Kidney epithelial cell (primary cell): ENCODE measurements at regions not wholly inside any gene's neighbourhood (a gene's known extent, or its start where the extent isn't known, plus 50 kb on each side); places are given as distances from the start of the nearest gene placed in this dataset.
A peak's percentile ranks its signal among the peaks of the same experiment; 100 is the strongest.

Experiments used
- DNase-seq: peaks from one replicate; pipeline ENCODE4 v3.0.0-alpha.2; 2010; ENCODE audit warnings: low read depth
- H3K27me3 ChIP-seq: 2 replicates; pipeline ENCODE4 v1.6.0; 2011; ENCODE audit warnings: low read length; ENCODE audit not compliant: control insufficient read depth, insufficient read depth
- H3K36me3 ChIP-seq: 2 replicates; pipeline ENCODE4 v1.5.1; 2011; ENCODE audit warnings: low read length; ENCODE audit not compliant: control insufficient read depth, insufficient read depth
- H3K4me3 ChIP-seq: 2 replicates; pipeline ENCODE4 v1.5.1; 2011; ENCODE audit warnings: low read depth, mild to moderate bottlenecking, control low read depth, low read length
- TF ChIP-seq, protein P1 (sequence below): IDR thresholded peaks from 2 replicates; pipeline ENCODE4 v1.5.1; 2011; ENCODE audit warnings: mild to moderate bottlenecking, moderate library complexity, low read length, control low read depth, inconsistent platforms; ENCODE audit not compliant: insufficient read depth, poor library complexity, severe bottlenecking

GRCh38 chr4:63717384-63717783 lies 691.9 kb downstream of the TECRL start:
- peak; percentile 5 for DNase-seq
- no peaks in the 10 kb centered on the region for H3K27me3 ChIP-seq
- H3K4me3 ChIP-seq, result no peak overlapping the region
- TF ChIP-seq, protein P1, sequence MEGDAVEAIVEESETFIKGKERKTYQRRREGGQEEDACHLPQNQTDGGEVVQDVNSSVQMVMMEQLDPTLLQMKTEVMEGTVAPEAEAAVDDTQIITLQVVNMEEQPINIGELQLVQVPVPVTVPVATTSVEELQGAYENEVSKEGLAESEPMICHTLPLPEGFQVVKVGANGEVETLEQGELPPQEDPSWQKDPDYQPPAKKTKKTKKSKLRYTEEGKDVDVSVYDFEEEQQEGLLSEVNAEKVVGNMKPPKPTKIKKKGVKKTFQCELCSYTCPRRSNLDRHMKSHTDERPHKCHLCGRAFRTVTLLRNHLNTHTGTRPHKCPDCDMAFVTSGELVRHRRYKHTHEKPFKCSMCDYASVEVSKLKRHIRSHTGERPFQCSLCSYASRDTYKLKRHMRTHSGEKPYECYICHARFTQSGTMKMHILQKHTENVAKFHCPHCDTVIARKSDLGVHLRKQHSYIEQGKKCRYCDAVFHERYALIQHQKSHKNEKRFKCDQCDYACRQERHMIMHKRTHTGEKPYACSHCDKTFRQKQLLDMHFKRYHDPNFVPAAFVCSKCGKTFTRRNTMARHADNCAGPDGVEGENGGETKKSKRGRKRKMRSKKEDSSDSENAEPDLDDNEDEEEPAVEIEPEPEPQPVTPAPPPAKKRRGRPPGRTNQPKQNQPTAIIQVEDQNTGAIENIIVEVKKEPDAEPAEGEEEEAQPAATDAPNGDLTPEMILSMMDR, result peak; percentile 46
- H3K36me3 ChIP-seq, result no peaks in the 10 kb centered on the region

- no peaks in the 10 kb centered on the region for H3K27me3 ChIP-seq
- no peak overlapping the region for H3K4me3 ChIP-seq
- TF ChIP-seq, protein P1, result no peak
- no peaks in the 10 kb centered on the region for H3K36me3 ChIP-seq
- no peak for DNase-seq
Observed at GRCh38 chr4:63708661-63709060, 700.6 kb downstream of the TECRL start.

GRCh38 chr4:63700569-63700968 lies 708.7 kb downstream of the TECRL start:
- no peak overlapping the region for H3K4me3 ChIP-seq
- no peak for DNase-seq
- no peaks in the 10 kb centered on the region for H3K27me3 ChIP-seq
- H3K36me3 ChIP-seq, result no peaks in the 10 kb centered on the region
- TF ChIP-seq, protein P1, result no peak

GRCh38 chr4:63693321-63693720 lies 715.9 kb downstream of the TECRL start:
- H3K36me3 ChIP-seq, result no peaks in the 10 kb centered on the region
- no peaks in the 10 kb centered on the region for H3K27me3 ChIP-seq
- no peak for DNase-seq
- TF ChIP-seq, protein P1, result no peak
- H3K4me3 ChIP-seq, result no peak overlapping the region

- no peaks in the 10 kb centered on the region for H3K36me3 ChIP-seq
- TF ChIP-seq, protein P1, result no peak
- no peaks in the 10 kb centered on the region for H3K27me3 ChIP-seq
- DNase-seq, result no peak
- H3K4me3 ChIP-seq, result no peak overlapping the region
Observed at GRCh38 chr4:63678358-63678931, 730.8 kb downstream of the TECRL start.

GRCh38 chr4:63670735-63671134 lies 738.5 kb downstream of the TECRL start:
- TF ChIP-seq, protein P1, result no peak
- Histone ChIP-seq H3K4me3 (no peak overlapping the region), H3K36me3 (no peaks in the 10 kb centered on the region), H3K27me3 (no peaks in the 10 kb centered on the region)
- DNase-seq, result no peak
